T-helper 2 cell treated with Interferon-gamma antibody and Interleukin-4, amounts not matched to agents 100 ng/mL and 5 ng/mL, for 36 hours (primary cell): ENCODE measurements at regions not wholly inside any gene's neighbourhood (a gene's known extent, or its start where the extent isn't known, plus 50 kb on each side); places are given as distances from the start of the nearest gene placed in this dataset.
"Not testable (repeated sequence)": the region's sequence is repeated elsewhere in the genome, so short reads cannot be mapped to it uniquely, and the experiment has no call there.

ENCODE experiments used
- intact Hi-C: fragments of 100-400 bp; cut with micrococcal nuclease; formaldehyde crosslinking; loops from one replicate; pipeline ENCODE4 v1.15.1; 2023

DNA sequence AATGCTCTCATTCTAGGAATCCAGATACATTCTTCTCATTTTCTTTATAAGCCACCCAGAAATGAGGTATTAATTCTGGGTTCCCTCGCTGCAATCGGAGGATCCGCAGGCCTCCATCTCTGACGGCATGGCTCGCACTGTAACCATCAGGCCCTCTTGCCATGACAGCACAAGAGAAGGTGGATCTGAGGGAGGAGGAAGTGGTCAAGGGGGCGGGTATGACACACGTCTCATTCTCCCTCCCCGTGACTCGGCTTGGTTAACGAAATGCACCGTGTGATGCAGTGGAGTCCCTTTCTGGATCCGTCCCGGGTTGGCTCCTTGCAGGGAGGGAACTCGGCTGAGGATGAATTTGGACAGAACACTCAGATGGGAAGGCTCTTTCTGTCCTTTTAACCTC lies 280.2 kb downstream of the TCERG1L start:
- intact Hi-C loops, result no loop called here

DNA sequence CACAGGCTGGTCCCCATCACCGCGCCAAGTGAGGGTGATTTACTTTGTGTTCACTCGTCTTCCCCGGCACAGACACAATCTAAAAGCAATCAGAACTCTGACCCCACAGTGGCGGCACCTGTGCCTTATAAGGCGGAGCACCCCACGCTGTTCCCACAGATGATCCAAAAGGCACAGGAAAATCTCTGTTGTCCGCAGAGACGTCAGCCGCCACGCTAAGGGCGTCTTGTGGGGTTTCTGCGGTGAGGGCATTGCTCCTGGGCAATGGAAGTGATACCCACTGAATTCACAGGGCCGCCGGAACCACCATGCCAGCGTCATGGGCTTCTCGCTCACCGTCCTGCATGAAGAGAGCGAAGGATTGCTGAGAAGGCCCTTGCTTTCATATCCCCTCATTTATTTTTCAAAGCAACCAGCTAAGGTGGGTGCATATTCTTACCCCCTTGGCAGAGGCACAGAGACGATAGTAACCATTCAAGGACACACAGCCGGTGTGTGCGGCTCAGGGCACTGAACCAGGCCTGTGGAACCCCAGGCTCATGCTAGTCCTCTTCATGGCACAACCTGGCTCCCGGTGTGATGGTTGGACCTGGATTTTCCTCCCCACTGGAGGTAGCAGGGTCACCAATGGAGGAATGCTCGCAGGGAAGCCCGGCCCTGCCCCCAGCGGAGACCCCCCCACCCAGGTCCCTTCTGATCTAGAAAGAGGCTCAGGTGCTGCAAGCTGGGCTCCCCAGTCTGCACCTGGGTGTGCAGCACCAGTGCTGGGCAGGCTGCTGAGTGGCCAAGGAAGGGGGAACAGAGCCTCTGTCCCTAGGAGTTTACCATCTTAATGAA lies 279.0 kb downstream of the TCERG1L start:
- intact Hi-C loops, result no loop called here

DNA sequence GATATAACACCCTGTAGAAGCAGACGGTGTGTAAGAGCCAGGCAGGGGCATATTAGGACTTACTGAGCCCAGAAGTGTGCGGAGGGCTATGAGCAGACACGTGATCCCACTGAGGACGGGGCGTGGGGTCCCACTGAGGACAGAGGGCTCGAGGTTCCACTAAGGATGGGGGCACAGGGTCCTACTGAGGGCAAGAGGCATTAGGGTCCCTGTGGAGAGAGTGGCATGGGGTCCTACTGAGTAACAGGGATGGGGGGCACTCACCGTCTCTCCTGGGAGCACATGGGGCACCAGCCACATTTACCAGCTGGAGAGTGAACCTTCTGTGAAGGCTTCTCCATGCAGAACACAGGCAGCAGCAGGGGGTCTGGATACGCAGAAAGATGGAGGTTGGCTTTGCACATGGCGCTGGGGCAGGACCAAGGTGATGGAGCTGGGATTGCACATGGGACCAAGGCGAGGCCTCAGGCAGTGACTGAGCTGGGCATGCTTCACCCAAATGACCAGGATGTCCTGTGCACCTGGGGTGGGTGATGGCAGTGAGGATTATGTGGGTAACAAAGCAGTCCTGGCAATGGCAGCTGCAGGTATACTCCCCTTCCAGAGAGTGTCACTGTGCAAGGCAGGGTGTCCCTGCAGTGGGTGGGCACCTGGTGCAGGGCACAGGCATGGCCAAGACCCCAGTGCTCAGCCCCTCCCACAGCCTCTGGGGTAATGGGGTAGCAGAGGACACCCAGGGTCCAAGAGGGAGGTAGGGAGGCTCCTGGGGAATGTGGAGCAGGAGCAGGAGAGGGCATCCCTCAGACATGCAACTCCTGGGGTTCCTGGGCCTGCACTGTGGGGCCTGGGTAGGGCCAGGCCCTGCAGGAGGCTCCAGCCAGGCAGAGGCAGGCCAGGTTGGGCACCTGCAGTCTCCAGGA lies 278.1 kb downstream of the TCERG1L start:
- intact Hi-C loops, result no loop called here

DNA sequence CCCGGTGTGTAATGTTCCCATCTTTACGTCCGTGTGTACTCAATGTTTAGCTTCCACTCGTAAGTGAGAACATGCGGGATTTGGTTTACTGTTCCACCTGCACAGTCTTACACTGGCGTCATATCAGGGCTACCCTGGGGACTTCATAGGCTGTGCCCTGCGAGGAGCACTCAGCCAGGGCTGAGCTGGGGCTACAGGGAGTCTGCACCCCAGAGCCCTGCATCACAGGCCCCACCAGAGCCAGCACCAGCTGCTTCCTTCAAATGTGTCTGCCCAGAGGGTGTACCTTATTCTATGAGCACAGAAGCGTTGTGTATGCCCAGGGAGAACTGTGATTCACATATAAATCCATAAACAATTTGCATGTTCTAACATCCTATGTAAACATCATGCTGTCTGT lies 277.1 kb downstream of the TCERG1L start:
- intact Hi-C loops, result no loop called here

DNA sequence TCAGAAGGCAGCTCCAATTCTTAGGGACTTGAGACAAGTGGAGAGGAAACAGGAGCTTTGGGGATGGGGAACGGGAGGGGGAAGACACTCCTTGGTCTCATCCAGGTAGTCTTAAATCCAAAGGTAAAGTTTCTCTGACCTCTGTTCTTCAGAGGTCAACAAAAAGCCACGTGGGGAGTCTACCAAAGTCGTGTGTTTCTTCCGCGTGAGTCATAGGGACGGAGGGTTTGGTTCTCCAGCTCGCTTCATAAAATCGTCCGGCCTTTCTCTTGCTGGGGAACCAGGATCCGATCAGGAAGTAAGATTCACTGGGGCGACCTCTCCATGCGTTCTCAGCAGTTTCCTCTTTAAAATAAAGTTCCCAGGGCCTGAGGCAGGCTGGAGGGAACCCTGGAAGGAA lies 275.7 kb downstream of the TCERG1L start:
- intact Hi-C loops, result no loop called here

DNA sequence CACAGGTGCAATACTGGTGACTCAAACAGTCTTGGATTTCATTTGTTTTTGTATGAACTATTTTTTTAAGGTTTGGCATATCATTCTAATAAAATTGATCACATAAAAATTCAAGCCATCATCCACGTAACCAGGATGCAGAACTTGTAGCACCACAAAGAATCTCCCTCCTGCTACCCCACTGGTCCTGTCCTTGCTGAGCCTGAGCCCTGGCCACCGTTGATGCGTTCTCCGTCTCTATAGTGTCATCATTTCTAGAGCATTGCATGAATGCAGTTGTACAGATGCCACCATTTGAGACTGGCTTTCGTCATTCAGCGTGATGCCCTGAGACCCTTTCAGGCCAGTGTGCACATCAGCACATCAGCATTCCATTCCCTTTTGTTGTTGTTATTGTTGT lies 273.5 kb downstream of the TCERG1L start:
- intact Hi-C loops, result no loop called here

DNA sequence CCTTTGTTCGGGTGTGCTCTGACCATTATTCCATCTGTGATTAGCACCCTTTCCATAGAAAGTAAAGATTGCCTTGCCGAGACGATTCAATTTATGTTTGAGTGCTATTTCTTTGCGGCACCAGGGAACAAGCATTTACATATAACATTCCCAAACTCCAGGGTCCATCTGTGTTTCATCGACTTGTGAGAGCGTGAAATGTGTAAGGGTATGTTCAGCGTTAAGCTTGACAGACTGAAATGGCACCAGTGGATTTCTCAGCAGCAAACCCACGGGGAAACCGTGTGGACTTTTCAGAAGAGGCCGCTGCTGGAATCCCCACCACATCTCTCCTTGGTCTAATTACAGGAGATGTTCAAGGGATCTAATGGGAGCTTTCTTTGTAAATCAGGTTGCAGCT lies 270.5 kb downstream of the TCERG1L start:
- intact Hi-C loops, result no loop called here

DNA sequence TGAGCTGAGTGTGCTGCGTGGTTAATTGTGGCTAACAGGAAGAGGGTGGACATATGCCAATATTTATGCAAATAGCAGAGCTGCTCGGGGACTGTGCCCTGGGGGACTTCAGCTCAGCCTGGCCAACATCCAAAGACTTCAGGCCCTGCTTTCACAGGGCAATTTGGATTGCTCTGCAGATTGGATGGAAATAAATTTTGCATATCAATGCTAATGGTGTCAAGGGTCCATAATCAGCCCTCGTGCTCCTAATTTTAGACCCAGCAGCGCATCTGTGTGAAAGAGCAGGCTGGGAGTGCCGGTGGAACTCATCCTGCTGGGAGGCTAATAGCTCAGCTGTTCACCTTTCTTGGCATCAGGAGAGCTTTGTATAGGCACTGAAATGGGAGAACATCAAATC lies 270.1 kb downstream of the TCERG1L start:
- intact Hi-C loops, result no loop called here

DNA sequence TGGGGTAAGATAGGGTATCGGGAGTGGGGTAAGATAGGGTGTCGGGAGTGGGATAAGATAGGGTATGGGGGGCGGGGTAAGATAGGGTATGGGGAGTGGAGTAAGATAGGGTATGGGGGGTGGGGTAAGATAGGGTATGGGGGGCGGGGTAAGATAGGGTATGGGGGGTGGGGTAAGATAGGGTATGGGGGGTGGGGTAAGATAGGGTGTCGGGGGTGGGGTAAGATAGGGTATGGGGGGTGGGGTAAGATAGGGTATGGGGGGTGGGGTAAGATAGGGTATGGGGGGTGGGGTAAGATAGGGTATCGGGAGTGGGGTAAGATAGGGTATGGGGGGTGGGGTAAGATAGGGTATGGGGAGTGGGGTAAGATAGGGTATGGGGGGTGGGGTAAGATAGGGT lies 269.5 kb downstream of the TCERG1L start:
- intact Hi-C loops, result not testable (repeated sequence)
